Retinal pigment epithelial cell (primary cell): ENCODE measurements at regions not wholly inside any gene's neighbourhood (a gene's known extent, or its start where the extent isn't known, plus 50 kb on each side); places are given as distances from the start of the nearest gene placed in this dataset.
A peak's percentile ranks its signal among the peaks of the same experiment; 100 is the strongest.

ENCODE experiments used
- DNase-seq: peaks from one replicate; pipeline ENCODE4 v3.0.0-alpha.2; 2010; ENCODE audit warnings: low read depth
- H3K4me3 ChIP-seq: 2 replicates; pipeline ENCODE4 v1.5.1; 2011; ENCODE audit warnings: mild to moderate bottlenecking, low read length, control low read depth, moderate library complexity
- TF ChIP-seq, protein P1 (sequence below): conservative IDR thresholded peaks from 2 replicates; pipeline ENCODE4 v1.5.1; 2011; ENCODE audit warnings: low read depth, low read length, control low read depth, inconsistent platforms

DNA sequence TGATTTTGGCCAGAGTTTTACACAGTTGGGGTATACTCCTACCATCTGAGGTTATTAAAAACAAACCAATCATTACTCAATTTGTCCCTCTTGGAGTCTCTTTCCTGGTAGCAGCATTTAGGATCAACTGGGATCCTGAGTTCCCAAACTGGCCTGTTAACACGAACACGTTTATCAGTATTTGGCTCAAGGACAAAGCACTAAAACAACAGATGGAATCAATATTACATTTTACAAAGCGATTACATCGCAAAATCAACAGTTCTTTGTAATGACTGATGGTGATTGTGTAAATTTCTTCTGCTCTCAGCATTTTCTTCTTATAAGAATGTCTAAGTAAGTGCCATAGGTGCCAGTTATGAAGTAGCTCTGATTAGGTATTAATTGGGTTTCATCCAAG is 582.9 kb upstream of the ANKRD30A start:
- no peak for DNase-seq
- TF ChIP-seq, protein P1, sequence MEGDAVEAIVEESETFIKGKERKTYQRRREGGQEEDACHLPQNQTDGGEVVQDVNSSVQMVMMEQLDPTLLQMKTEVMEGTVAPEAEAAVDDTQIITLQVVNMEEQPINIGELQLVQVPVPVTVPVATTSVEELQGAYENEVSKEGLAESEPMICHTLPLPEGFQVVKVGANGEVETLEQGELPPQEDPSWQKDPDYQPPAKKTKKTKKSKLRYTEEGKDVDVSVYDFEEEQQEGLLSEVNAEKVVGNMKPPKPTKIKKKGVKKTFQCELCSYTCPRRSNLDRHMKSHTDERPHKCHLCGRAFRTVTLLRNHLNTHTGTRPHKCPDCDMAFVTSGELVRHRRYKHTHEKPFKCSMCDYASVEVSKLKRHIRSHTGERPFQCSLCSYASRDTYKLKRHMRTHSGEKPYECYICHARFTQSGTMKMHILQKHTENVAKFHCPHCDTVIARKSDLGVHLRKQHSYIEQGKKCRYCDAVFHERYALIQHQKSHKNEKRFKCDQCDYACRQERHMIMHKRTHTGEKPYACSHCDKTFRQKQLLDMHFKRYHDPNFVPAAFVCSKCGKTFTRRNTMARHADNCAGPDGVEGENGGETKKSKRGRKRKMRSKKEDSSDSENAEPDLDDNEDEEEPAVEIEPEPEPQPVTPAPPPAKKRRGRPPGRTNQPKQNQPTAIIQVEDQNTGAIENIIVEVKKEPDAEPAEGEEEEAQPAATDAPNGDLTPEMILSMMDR, result no peak
- H3K4me3 ChIP-seq, result no peak overlapping the region

GRCh38 chr10:36540611-36541010 is 584.8 kb upstream of the ANKRD30A start:
- no peak overlapping the region for H3K4me3 ChIP-seq
- DNase-seq, result no peak
- TF ChIP-seq, protein P1, result no peak

DNA sequence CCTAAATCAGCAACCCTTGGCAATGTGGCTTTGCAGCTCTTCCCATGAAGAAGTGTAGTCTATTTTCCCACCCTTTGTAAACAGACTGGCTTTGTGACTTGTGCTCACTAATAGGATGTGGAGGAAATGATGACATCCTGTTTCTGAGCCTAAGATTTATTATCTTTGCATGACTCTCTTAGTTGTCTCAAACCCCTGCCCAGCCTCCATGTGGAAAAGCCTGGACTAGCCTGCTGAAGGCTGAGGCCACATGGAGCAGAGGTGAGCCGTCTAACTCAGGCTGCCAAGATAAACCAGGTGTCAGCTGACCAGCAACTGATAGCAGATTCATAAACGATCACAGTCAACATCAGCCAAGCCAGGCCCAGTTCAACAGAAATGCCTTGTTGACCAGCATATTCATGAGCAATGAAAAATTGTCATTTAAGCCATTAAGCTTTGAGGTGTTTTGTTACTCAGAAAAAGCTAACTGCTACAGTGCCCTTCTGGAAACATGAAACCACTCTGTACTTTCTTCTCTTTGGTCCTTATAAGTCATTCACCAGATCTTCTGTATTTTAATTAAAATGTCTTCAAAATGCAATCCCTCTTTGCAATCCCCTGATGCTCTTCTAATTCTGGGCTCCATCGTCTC is 586.3 kb upstream of the ANKRD30A start:
- TF ChIP-seq, protein P1, result no peak
- no peak overlapping the region for H3K4me3 ChIP-seq
- DNase-seq, result no peak

DNA sequence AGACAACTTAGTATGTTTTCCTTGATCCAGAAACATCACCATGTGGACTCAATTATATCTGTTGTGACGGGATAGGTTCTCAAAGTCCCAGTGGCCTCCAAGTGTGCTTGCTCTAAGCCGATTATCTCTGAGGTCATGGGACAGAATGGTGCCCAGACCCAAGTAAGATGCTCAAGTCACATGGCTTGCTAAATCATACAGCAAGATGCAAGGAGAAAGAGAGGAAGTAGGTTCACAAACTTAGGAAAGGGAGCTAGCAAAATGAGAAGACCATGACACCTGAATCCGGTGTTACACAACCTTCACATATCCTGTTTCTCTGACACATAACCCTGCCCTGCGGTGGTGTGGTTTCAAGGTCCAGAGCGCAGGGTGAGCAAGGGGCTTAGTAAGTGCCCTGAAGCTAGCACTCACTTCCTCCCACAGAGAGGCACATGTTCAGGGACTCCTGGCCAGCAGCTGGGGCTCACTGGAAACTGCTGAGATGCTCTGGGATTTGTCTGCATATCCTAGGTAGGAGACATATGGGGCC is 590.9 kb upstream of the ANKRD30A start:
- TF ChIP-seq, protein P1, result no peak
- DNase-seq, result peak; percentile 90
- H3K4me3 ChIP-seq, result no peak overlapping the region

DNA sequence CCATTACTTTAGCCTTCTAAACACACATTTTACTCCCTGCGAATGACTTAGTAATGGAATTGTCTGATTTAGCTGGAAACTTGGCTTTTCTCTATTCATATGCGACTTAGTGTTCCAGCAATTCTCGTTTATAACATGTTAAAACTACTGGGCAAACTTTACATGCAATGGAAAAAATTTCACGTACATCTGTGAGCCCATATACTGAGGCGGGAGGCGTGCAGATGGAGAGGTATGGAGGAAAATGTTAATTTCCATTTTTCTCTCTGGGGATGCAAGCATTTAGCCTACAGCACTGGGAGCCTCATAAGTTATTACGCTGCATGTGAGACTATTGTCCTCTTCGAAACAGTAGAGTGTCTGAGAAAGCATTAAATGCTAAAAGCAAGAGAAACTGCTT is 591.5 kb upstream of the ANKRD30A start:
- no peak overlapping the region for H3K4me3 ChIP-seq
- DNase-seq, result no peak
- TF ChIP-seq, protein P1, result no peak

DNA sequence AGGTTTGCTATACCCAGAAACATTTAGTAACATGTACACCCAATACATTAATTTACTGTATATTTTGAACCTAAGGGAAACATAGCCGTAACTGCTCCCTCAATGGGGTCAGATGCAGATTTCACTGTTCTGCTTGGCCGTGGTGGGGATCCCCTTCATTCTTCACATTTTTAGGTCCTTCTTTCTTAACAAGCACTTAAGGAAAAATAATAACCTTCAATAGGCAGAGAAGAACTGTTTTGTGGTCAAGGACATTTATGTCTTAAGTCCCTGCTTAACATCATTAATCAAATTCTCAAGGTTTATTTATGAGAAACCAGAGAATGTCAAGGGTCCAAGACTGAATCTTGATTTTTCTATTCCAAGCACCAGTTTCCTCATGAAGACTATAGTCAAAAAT is 592.1 kb upstream of the ANKRD30A start:
- no peak for DNase-seq
- TF ChIP-seq, protein P1, result no peak
- no peak overlapping the region for H3K4me3 ChIP-seq

DNA sequence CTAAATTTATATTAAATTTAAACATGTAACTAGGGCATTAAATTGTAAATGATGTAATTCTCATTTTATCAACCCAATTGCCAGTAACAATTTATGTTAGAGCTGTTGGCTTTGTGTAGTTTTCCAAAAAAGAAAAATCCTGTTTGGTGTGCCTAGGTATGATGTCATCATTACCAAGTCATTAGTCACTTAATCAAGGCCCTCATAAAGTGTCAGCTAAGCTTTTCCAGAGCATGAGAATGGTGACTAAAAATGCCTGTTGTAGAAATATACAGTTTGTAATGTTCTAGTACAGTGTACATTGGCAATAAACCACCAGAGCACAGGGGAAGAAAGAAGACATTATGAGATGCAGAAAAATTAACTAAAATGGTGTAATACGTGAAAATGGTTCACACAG is 593.8 kb upstream of the ANKRD30A start:
- no peak overlapping the region for H3K4me3 ChIP-seq
- no peak for DNase-seq
- TF ChIP-seq, protein P1, result no peak
